Esophagus muscularis mucosa (tissue), 3 donors: ENCODE measurements at regions not wholly inside any gene's neighbourhood (a gene's known extent, or its start where the extent isn't known, plus 50 kb on each side); places are given as distances from the start of the nearest gene placed in this dataset.

ENCODE experiments used
- CTCF ChIP-seq, 3 experiments: fragments of 200-600 bp in 2 of 3; fragments of 450-650 bp in 1 of 3; sonication (generic) in 2 of 3; IDR thresholded peaks; one replicate each; pipeline ENCODE4 v1.5.1; 2017 to 2019; ENCODE audit warnings: antibody characterized with exemption in 3 of 3, mild to moderate bottlenecking in 2 of 3, moderate library complexity in 1 of 3
- POLR2A ChIP-seq: fragments of 450-650 bp; IDR thresholded peaks from one replicate; pipeline ENCODE4 v1.6.1; 2017; ENCODE audit warnings: antibody characterized with exemption, moderate library complexity, mild to moderate bottlenecking, low read depth
- POLR2AphosphoS5 ChIP-seq, 2 donors: sonication (generic); formaldehyde crosslinking; IDR thresholded peaks; one replicate each; pipeline ENCODE4 v1.6.1; 2017; ENCODE audit warnings: antibody characterized with exemption in 2 of 2

DNA sequence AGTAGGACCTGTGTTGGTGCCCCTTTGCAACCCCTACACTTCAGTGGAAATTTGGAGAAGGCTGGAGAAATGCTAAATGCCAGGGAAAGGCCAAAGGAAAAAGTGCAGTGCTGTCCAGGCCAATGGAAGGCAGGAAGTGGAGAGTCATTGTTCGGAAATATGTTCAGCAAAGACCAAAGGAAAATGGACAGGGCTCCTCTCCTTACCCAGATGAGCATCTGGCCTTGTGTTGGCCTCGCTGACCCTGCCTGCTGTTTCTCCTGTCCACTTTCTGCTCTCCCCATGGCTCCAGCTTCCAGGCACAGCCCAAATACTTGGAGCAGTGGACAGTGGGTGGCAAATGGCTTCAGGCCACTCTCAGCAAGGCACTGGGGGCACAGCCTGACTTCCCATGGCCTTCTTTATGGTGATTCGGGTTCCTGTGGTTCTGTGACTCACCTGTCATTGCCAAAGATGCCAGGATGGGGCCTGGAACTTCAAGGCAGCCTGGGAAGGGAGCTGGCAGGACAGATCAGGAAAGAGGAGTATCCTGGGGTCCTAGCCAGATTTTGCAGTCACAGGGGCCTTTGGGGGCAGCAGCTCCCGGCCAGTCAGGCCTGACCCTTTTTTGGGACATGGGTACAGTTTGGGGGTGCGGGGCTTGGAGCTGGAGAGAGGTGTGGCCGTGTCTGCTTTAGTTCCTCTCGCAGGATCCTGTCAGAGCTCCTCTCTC is 190.9 kb upstream of the SLC24A3 start:
- no peak for TF ChIP-seq CTCF (IDR thresholded peaks at IDR 0.05)
- TF ChIP-seq POLR2AphosphoS5 (IDR thresholded peaks at IDR 0.05), result no peak
- TF ChIP-seq POLR2A, result no peak
